ENCODE measurements at regions not wholly inside any gene's neighbourhood (a gene's known extent, or its start where the extent isn't known, plus 50 kb on each side); places are given as distances from the start of the nearest gene placed in this dataset.
"Not testable (repeated sequence)": the region's sequence is repeated elsewhere in the genome, so short reads cannot be mapped to it uniquely, and the experiment has no call there.

DNA sequence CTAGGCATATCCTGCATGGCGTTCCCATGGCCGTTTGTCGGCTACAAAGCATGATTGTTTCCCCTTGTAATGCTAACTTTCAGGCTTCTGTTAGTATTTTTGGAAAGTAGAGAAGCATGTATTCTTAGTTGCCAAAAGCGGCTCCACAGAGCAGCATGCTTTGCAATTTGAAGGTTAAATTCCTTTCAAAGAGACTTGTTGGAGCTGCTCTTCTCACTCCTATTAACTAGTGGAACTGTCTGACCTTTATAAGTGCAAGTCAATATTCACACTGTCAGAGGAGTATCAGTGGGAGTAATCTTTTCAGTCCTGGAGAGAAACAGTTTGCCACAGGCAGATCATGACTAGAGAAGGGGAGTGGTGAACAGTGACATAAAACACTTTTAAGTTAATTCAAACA lies 656.1 kb upstream of the NOVA1 start:
- H3K36me3 ChIP-seq (ENCODE audit: control insufficient read depth in 4 of 4, insufficient read depth in 4 of 4, low read length in 3 of 4), result no peaks in the 10 kb centered on the region
- 90% methylated on average over 4 of the region's 4 CpGs for WGBS (ENCODE audit: insufficient coverage)
- no peaks in the 10 kb centered on the region for H3K27me3 ChIP-seq (replicated peaks in 2 of 5; ENCODE audit: control insufficient read depth in 4 of 5, insufficient read depth in 5 of 5, low read length in 4 of 5)
- no peak for DNase-seq
- POLR2A ChIA-PET, result no interaction called here
- CTCF ChIA-PET, result no interaction called here
- H3K4me3 ChIP-seq (ENCODE audit: control insufficient read depth in 1 of 7, extremely low read depth in 1 of 7, insufficient read depth in 4 of 7, low read depth in 2 of 7, low read length in 6 of 7), result no peak overlapping the region
- H3K9me3 ChIP-seq (ENCODE audit: control extremely low read depth in 1 of 5, control insufficient read depth in 4 of 5, insufficient read depth in 2 of 5, low read depth in 1 of 5, low read length in 4 of 5), result no peaks in the 10 kb centered on the region
- no peaks in the 10 kb centered on the region for H3K4me1 ChIP-seq (ENCODE audit: control extremely low read depth in 1 of 4, control insufficient read depth in 4 of 4, insufficient read depth in 4 of 4, low read length in 3 of 4)
- H3K27ac ChIP-seq (ENCODE audit: insufficient read depth in 1 of 2, low read depth in 1 of 2, low read length in 2 of 2, poor library complexity in 1 of 2, severe bottlenecking in 2 of 2), result no peak overlapping the region

GRCh38 chr14:27256805-27257204 lies 659.0 kb upstream of the NOVA1 start:
- H3K27me3 ChIP-seq (replicated peaks in 2 of 5; ENCODE audit: control insufficient read depth in 4 of 5, insufficient read depth in 5 of 5, low read length in 4 of 5), result no peaks in the 10 kb centered on the region
- H3K4me3 ChIP-seq (ENCODE audit: control insufficient read depth in 1 of 7, extremely low read depth in 1 of 7, insufficient read depth in 4 of 7, low read depth in 2 of 7, low read length in 6 of 7), result no peak overlapping the region
- H3K27ac ChIP-seq (ENCODE audit: insufficient read depth in 1 of 2, low read depth in 1 of 2, low read length in 2 of 2, poor library complexity in 1 of 2, severe bottlenecking in 2 of 2), result no peak overlapping the region
- no peak for DNase-seq
- no CpG with 5 or more reads among the region's 3 CpGs for WGBS (ENCODE audit: insufficient coverage)
- CTCF ChIA-PET, result no interaction called here
- H3K9me3 ChIP-seq (ENCODE audit: control extremely low read depth in 1 of 5, control insufficient read depth in 4 of 5, insufficient read depth in 2 of 5, low read depth in 1 of 5, low read length in 4 of 5), result no peaks in the 10 kb centered on the region
- H3K4me1 ChIP-seq (ENCODE audit: control extremely low read depth in 1 of 4, control insufficient read depth in 4 of 4, insufficient read depth in 4 of 4, low read length in 3 of 4), result no peaks in the 10 kb centered on the region
- POLR2A ChIA-PET, result no interaction called here
- H3K36me3 ChIP-seq (ENCODE audit: control insufficient read depth in 4 of 4, insufficient read depth in 4 of 4, low read length in 3 of 4), result no peaks in the 10 kb centered on the region

- Histone ChIP-seq H3K36me3 (ENCODE audit: control insufficient read depth in 4 of 4, insufficient read depth in 4 of 4, low read length in 3 of 4) (no peaks in the 10 kb centered on the region), H3K4me3 (ENCODE audit: control insufficient read depth in 1 of 7, extremely low read depth in 1 of 7, insufficient read depth in 4 of 7, low read depth in 2 of 7, low read length in 6 of 7) (no peak overlapping the region), H3K27ac (ENCODE audit: insufficient read depth in 1 of 2, low read depth in 1 of 2, low read length in 2 of 2, poor library complexity in 1 of 2, severe bottlenecking in 2 of 2) (no peak overlapping the region), H3K9me3 (ENCODE audit: control extremely low read depth in 1 of 5, control insufficient read depth in 4 of 5, insufficient read depth in 2 of 5, low read depth in 1 of 5, low read length in 4 of 5) (no peaks in the 10 kb centered on the region), H3K27me3 (replicated peaks in 2 of 5; ENCODE audit: control insufficient read depth in 4 of 5, insufficient read depth in 5 of 5, low read length in 4 of 5) (no peaks in the 10 kb centered on the region), H3K4me1 (ENCODE audit: control extremely low read depth in 1 of 4, control insufficient read depth in 4 of 4, insufficient read depth in 4 of 4, low read length in 3 of 4) (no peaks in the 10 kb centered on the region)
- ChIA-PET POLR2A (no interaction called here), CTCF (no interaction called here)
- no CpG with 5 or more reads among the region's 1 CpG for WGBS (ENCODE audit: insufficient coverage)
- DNase-seq, result no peak
Measured at GRCh38 chr14:27267876-27268275, 670.0 kb upstream of the NOVA1 start.

DNA sequence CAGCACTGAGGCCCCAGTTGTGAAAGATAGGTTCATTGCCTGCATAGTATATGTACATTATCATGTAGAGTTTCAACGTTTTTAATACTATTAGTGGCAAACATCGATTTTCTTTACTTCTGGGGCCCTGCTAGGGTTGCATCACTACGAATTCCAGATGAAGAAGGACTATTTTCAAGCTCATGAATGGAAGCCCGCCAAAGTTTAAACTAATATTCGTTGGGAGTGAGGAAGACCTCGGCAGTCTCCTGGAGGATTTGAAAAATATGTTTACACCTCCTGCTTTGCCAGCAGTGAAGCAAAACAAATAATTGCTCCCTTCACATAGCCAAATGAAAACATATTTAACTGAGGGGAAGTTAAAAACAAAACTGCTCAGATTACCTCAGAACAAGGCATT lies 672.9 kb upstream of the NOVA1 start:
- DNase-seq, result no peak
- no peaks in the 10 kb centered on the region for H3K4me1 ChIP-seq (ENCODE audit: control extremely low read depth in 1 of 4, control insufficient read depth in 4 of 4, insufficient read depth in 4 of 4, low read length in 3 of 4)
- no peaks in the 10 kb centered on the region for H3K9me3 ChIP-seq (ENCODE audit: control extremely low read depth in 1 of 5, control insufficient read depth in 4 of 5, insufficient read depth in 2 of 5, low read depth in 1 of 5, low read length in 4 of 5)
- ChIA-PET CTCF (no interaction called here), POLR2A (no interaction called here)
- 76% methylated on average over 2 of the region's 6 CpGs for WGBS (ENCODE audit: insufficient coverage)
- H3K27ac ChIP-seq (ENCODE audit: insufficient read depth in 1 of 2, low read depth in 1 of 2, low read length in 2 of 2, poor library complexity in 1 of 2, severe bottlenecking in 2 of 2), result no peak overlapping the region
- H3K4me3 ChIP-seq (ENCODE audit: control insufficient read depth in 1 of 7, extremely low read depth in 1 of 7, insufficient read depth in 4 of 7, low read depth in 2 of 7, low read length in 6 of 7), result no peak overlapping the region
- H3K36me3 ChIP-seq (ENCODE audit: control insufficient read depth in 4 of 4, insufficient read depth in 4 of 4, low read length in 3 of 4), result no peaks in the 10 kb centered on the region
- H3K27me3 ChIP-seq (replicated peaks in 2 of 5; ENCODE audit: control insufficient read depth in 4 of 5, insufficient read depth in 5 of 5, low read length in 4 of 5), result no peaks in the 10 kb centered on the region

DNA sequence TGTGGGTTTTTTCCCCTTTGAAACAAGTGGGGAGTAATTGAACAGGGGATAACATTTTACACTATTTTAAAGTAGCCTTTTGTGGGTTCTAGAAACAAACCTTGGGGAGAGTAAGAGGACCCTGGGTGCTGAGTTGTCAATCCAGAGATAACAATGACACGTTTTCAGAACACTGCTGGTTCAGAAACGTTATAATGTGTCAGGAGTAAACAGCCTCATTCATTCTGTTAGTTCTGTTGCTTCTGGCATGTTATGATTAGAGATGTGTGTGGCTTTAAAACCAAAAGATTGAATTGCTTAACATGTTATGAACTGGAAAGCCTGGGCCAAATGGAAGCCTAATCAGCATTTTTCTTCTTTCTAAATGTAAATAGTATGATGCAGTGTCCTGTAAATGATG lies 680.5 kb upstream of the NOVA1 start:
- no peak for DNase-seq
- 13% methylated on average over 1 of the region's 2 CpGs for WGBS (ENCODE audit: insufficient coverage)
- Histone ChIP-seq H3K9me3 (ENCODE audit: control extremely low read depth in 1 of 5, control insufficient read depth in 4 of 5, insufficient read depth in 2 of 5, low read depth in 1 of 5, low read length in 4 of 5) (no peaks in the 10 kb centered on the region), H3K27ac (ENCODE audit: insufficient read depth in 1 of 2, low read depth in 1 of 2, low read length in 2 of 2, poor library complexity in 1 of 2, severe bottlenecking in 2 of 2) (no peak overlapping the region), H3K36me3 (ENCODE audit: control insufficient read depth in 4 of 4, insufficient read depth in 4 of 4, low read length in 3 of 4) (no peaks in the 10 kb centered on the region), H3K4me3 (ENCODE audit: control insufficient read depth in 1 of 7, extremely low read depth in 1 of 7, insufficient read depth in 4 of 7, low read depth in 2 of 7, low read length in 6 of 7) (no peak overlapping the region), H3K4me1 (ENCODE audit: control extremely low read depth in 1 of 4, control insufficient read depth in 4 of 4, insufficient read depth in 4 of 4, low read length in 3 of 4) (no peaks in the 10 kb centered on the region), H3K27me3 (replicated peaks in 2 of 5; ENCODE audit: control insufficient read depth in 4 of 5, insufficient read depth in 5 of 5, low read length in 4 of 5) (no peaks in the 10 kb centered on the region)
- ChIA-PET CTCF (no interaction called here), POLR2A (no interaction called here)

- ChIA-PET CTCF (no interaction called here), POLR2A (no interaction called here)
- Histone ChIP-seq H3K36me3 (ENCODE audit: control insufficient read depth in 4 of 4, insufficient read depth in 4 of 4, low read length in 3 of 4) (no peaks in the 10 kb centered on the region), H3K4me3 (ENCODE audit: control insufficient read depth in 1 of 7, extremely low read depth in 1 of 7, insufficient read depth in 4 of 7, low read depth in 2 of 7, low read length in 6 of 7) (no peak overlapping the region), H3K27me3 (replicated peaks in 2 of 5; ENCODE audit: control insufficient read depth in 4 of 5, insufficient read depth in 5 of 5, low read length in 4 of 5) (no peaks in the 10 kb centered on the region), H3K4me1 (ENCODE audit: control extremely low read depth in 1 of 4, control insufficient read depth in 4 of 4, insufficient read depth in 4 of 4, low read length in 3 of 4) (no peaks in the 10 kb centered on the region), H3K27ac (ENCODE audit: insufficient read depth in 1 of 2, low read depth in 1 of 2, low read length in 2 of 2, poor library complexity in 1 of 2, severe bottlenecking in 2 of 2) (no peak overlapping the region), H3K9me3 (ENCODE audit: control extremely low read depth in 1 of 5, control insufficient read depth in 4 of 5, insufficient read depth in 2 of 5, low read depth in 1 of 5, low read length in 4 of 5) (no peaks in the 10 kb centered on the region)
- DNase-seq, result no peak
Measured at GRCh38 chr14:27305441-27305945, 707.7 kb upstream of the NOVA1 start.

DNA sequence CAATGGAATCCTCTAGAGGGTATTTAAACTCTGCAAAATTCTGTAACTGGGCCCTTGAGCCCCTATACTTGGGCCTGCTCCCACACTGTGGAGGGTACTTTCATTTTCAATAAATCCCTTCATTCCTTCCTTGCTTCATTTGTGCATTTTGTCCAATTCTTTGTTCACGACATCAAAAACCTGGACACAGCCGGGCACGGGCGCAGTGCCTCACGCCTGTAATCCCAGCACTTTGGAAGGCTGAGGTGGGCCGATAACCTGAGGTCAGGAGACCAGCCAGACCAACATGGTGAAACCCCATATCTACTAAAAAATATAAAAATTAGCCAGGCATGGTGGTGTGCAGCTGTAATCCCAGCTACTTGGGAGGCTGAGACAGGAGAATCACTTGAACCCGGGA lies 714.9 kb upstream of the NOVA1 start:
- 98% methylated on average over 5 of the region's 7 CpGs for WGBS (ENCODE audit: insufficient coverage)
- POLR2A ChIA-PET, result not testable (repeated sequence)

DNA sequence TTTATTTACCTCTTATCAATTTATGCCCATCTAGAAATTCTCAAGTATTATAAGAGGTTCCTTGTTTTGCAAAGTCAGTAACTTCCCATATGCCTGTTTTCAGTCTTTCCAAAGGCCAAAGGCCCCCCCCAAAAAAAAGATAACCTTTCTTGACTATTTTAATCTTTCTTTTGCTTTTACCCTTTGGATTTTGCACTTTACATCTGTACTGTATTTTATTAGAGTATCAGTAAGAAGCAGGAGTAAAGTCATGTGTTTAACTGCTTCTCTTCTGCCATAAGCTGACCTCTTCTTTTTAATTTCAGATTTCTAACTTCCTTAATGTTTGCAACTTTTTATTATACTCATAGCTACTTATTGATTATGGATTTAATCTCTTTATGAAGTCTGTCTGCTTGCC lies 716.4 kb upstream of the NOVA1 start:
- ChIA-PET POLR2A (no interaction called here), CTCF (no interaction called here)
- no peaks in the 10 kb centered on the region for H3K36me3 ChIP-seq (ENCODE audit: control insufficient read depth in 4 of 4, insufficient read depth in 4 of 4, low read length in 3 of 4)
- no peaks in the 10 kb centered on the region for H3K9me3 ChIP-seq (ENCODE audit: control extremely low read depth in 1 of 5, control insufficient read depth in 4 of 5, insufficient read depth in 2 of 5, low read depth in 1 of 5, low read length in 4 of 5)
- H3K27me3 ChIP-seq (replicated peaks in 2 of 5; ENCODE audit: control insufficient read depth in 4 of 5, insufficient read depth in 5 of 5, low read length in 4 of 5), result no peaks in the 10 kb centered on the region
- no peak for DNase-seq
- H3K27ac ChIP-seq (ENCODE audit: insufficient read depth in 1 of 2, low read depth in 1 of 2, low read length in 2 of 2, poor library complexity in 1 of 2, severe bottlenecking in 2 of 2), result no peak overlapping the region
- no peaks in the 10 kb centered on the region for H3K4me1 ChIP-seq (ENCODE audit: control extremely low read depth in 1 of 4, control insufficient read depth in 4 of 4, insufficient read depth in 4 of 4, low read length in 3 of 4)
- H3K4me3 ChIP-seq (ENCODE audit: control insufficient read depth in 1 of 7, extremely low read depth in 1 of 7, insufficient read depth in 4 of 7, low read depth in 2 of 7, low read length in 6 of 7), result no peak overlapping the region

More for the DNA sequence above, 714.9 kb upstream of the NOVA1 start:
- CTCF ChIA-PET; H3K36me3 ChIP-seq (ENCODE audit: control insufficient read depth in 4 of 4, insufficient read depth in 4 of 4, low read length in 3 of 4); DNase-seq; H3K4me1 ChIP-seq (ENCODE audit: control extremely low read depth in 1 of 4, control insufficient read depth in 4 of 4, insufficient read depth in 4 of 4, low read length in 3 of 4); H3K27me3 ChIP-seq (replicated peaks in 2 of 5; ENCODE audit: control insufficient read depth in 4 of 5, insufficient read depth in 5 of 5, low read length in 4 of 5); H3K4me3 ChIP-seq (ENCODE audit: control insufficient read depth in 1 of 7, extremely low read depth in 1 of 7, insufficient read depth in 4 of 7, low read depth in 2 of 7, low read length in 6 of 7); H3K27ac ChIP-seq (ENCODE audit: insufficient read depth in 1 of 2, low read depth in 1 of 2, low read length in 2 of 2, poor library complexity in 1 of 2, severe bottlenecking in 2 of 2); H3K9me3 ChIP-seq (ENCODE audit: control extremely low read depth in 1 of 5, control insufficient read depth in 4 of 5, insufficient read depth in 2 of 5, low read depth in 1 of 5, low read length in 4 of 5): not testable (repeated sequence)
